SU-DHL-6 (cell line): ENCODE measurements at regions not wholly inside any gene's neighbourhood (a gene's known extent, or its start where the extent isn't known, plus 50 kb on each side); places are given as distances from the start of the nearest gene placed in this dataset.

ENCODE experiments used
- H2AFZ ChIP-seq: fragments of 200-600 bp; sonication (generic); 2 replicates; pipeline ENCODE4 v1.6.1; 2014; ENCODE audit warnings: low read depth, mild to moderate bottlenecking, moderate library complexity, mixed read lengths, antibody characterized with exemption, low read length; ENCODE audit not compliant: severe bottlenecking
- H3F3A ChIP-seq: fragments of 200-600 bp; shearing (Covaris generic); 2 replicates; pipeline ENCODE4 v1.6.0; 2016; ENCODE audit warnings: antibody characterized with exemption, mild to moderate bottlenecking; ENCODE audit not compliant: insufficient read depth
- H3K27ac ChIP-seq: fragments of 200-600 bp; sonication (generic); 2 replicates; pipeline ENCODE4 v1.5.1; 2016; ENCODE audit warnings: low read depth, mild to moderate bottlenecking, low read length, moderate library complexity, mixed read lengths
- H3K27me3 ChIP-seq: fragments of 200-600 bp; sonication (generic), shearing (Covaris generic); 2 replicates; pipeline ENCODE4 v1.6.0; 2014; ENCODE audit warnings: mild to moderate bottlenecking, low read length
- H3K36me3 ChIP-seq: fragments of 200-600 bp; sonication (generic); 2 replicates; pipeline ENCODE4 v1.6.1; 2014; ENCODE audit warnings: mild to moderate bottlenecking, low read length, mixed read lengths
- H3K4me2 ChIP-seq: fragments of 300-600, 200-600 bp; shearing (Covaris generic), sonication (generic); 2 replicates; pipeline ENCODE4 v1.6.0; 2014; ENCODE audit warnings: low read length, low read depth, mild to moderate bottlenecking; ENCODE audit not compliant: poor library complexity, severe bottlenecking
- H3K4me3 ChIP-seq: fragments of 200-600 bp; sonication (generic); 2 replicates; pipeline ENCODE4 v1.5.1; 2014; ENCODE audit warnings: antibody characterized with exemption, low read length, mild to moderate bottlenecking, mixed read lengths; ENCODE audit not compliant: insufficient read depth, poor library complexity, severe bottlenecking
- H3K79me2 ChIP-seq: fragments of 200-600 bp; sonication (generic); 2 replicates; pipeline ENCODE4 v1.6.1; 2014; ENCODE audit warnings: mild to moderate bottlenecking, low read length, moderate library complexity; ENCODE audit not compliant: insufficient read depth
- H3K9ac ChIP-seq: fragments of 200-600 bp; sonication (generic); 2 replicates; pipeline ENCODE4 v1.7.0; 2014; ENCODE audit warnings: mild to moderate bottlenecking, low read length
- H3K9me2 ChIP-seq: fragments of 200-600 bp; sonication (generic); replicated peaks from 2 replicates; pipeline ENCODE4 v1.6.1; 2014; ENCODE audit warnings: low read length; ENCODE audit not compliant: insufficient read depth
- H3K9me3 ChIP-seq: fragments of 200-600 bp; sonication (generic); 2 replicates; pipeline ENCODE4 v1.6.1; 2014; ENCODE audit warnings: low read length, mixed read lengths; ENCODE audit not compliant: insufficient read depth
- H4K20me1 ChIP-seq: fragments of 200-600 bp; sonication (generic); 2 replicates; pipeline ENCODE4 v1.6.1; 2014; ENCODE audit warnings: low read depth, mild to moderate bottlenecking, antibody characterized with exemption, low read length, moderate library complexity, mixed read lengths
- EZH2phosphoT487 ChIP-seq: fragments of 200-600 bp; sonication (generic), shearing (Covaris generic); conservative IDR thresholded peaks from 2 replicates; pipeline ENCODE4 v1.6.1; 2018; ENCODE audit warnings: mild to moderate bottlenecking, antibody characterized with exemption, low read length, moderate library complexity, mixed read lengths
- TF ChIP-seq, protein P1 (sequence below): fragments of 200-600 bp; sonication (generic); IDR thresholded peaks from one replicate; pipeline ENCODE4 v1.5.1; 2017; ENCODE audit warnings: antibody characterized with exemption, mild to moderate bottlenecking, low read length, moderate library complexity; ENCODE audit not compliant: insufficient read depth, poor library complexity, severe bottlenecking

DNA sequence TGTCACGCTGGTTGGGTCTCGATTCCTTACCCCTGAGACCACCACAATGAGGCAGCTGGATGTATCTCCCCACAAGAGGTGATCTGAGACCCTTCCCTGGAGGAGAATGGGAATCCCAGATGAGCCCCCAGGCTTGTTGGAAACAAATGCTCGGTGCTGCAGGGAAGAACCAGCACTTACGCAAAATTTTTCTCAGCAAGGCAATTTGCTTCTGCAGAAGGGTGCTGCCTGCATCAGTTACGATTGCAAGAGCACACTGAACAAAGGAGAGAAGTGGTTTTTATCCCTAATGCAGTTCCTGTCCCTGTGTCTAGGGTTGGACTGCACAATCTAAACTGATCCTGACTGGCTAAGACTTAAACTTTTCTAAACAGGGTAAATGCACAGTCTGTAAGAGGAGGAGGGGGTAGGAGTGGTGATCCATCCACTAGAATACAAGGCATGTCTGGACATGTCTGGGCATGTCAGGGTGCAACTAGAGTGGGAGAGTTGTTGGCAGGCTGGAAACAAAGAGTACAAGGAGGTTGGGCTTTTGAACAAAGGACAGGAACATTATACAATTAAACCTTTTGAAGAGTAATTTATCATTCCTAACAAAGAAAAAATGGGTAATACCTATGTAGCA is 114.9 kb upstream of the FAM3C start:
- H3K27ac ChIP-seq: no peak overlapping the region
- no peaks in the 10 kb centered on the region for H3K9me2 ChIP-seq
- H3K27me3 ChIP-seq: no peaks in the 10 kb centered on the region
- H3K4me2 ChIP-seq: no peak overlapping the region
- peaks cover 13% of the 10 kb centered on the region; the same call in 1 of the 2 replicates for H3K9me3 ChIP-seq
- H3K79me2 ChIP-seq: no peaks in the 10 kb centered on the region
- no peak overlapping the region for H2AFZ ChIP-seq
- no peak overlapping the region for H3K4me3 ChIP-seq
- H3F3A ChIP-seq: no peaks in the 10 kb centered on the region
- H4K20me1 ChIP-seq: no peaks in the 10 kb centered on the region
- no peak for TF ChIP-seq EZH2phosphoT487
- TF ChIP-seq, protein P1, sequence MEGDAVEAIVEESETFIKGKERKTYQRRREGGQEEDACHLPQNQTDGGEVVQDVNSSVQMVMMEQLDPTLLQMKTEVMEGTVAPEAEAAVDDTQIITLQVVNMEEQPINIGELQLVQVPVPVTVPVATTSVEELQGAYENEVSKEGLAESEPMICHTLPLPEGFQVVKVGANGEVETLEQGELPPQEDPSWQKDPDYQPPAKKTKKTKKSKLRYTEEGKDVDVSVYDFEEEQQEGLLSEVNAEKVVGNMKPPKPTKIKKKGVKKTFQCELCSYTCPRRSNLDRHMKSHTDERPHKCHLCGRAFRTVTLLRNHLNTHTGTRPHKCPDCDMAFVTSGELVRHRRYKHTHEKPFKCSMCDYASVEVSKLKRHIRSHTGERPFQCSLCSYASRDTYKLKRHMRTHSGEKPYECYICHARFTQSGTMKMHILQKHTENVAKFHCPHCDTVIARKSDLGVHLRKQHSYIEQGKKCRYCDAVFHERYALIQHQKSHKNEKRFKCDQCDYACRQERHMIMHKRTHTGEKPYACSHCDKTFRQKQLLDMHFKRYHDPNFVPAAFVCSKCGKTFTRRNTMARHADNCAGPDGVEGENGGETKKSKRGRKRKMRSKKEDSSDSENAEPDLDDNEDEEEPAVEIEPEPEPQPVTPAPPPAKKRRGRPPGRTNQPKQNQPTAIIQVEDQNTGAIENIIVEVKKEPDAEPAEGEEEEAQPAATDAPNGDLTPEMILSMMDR: no peak
- no peaks in the 10 kb centered on the region for H3K36me3 ChIP-seq
- no peak overlapping the region for H3K9ac ChIP-seq

DNA sequence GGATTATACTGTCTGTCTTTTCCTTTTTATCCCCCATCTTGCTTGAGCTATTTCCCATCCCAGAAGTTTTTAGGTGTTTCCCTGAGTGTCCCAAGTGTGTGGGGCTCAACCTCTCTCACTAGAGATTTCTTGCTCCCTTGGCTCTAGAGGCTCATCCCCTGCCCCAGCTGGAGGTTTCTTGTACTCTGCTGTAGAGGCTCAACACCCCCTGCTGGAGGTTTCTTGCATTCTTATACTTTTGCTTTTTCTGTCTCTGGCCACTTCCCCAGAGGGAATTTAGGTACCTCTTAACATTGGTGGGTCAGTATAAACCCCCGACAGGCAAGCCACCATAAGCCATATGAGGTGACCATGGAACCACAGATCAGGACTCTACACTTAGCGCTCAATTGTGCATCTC is 114.2 kb upstream of the FAM3C start:
- Histone ChIP-seq H3K9me3 (peaks cover 18% of the 10 kb centered on the region; the same call in 1 of the 2 replicates), H3K9me2 (no peaks in the 10 kb centered on the region), H4K20me1 (no peaks in the 10 kb centered on the region), H3K9ac (no peak overlapping the region), H3F3A (no peaks in the 10 kb centered on the region), H2AFZ (no peak overlapping the region), H3K4me3 (no peak overlapping the region), H3K4me2 (no peak overlapping the region), H3K79me2 (no peaks in the 10 kb centered on the region), H3K36me3 (no peaks in the 10 kb centered on the region), H3K27ac (no peak overlapping the region), H3K27me3 (no peaks in the 10 kb centered on the region)
- no peak for TF ChIP-seq EZH2phosphoT487
- TF ChIP-seq, protein P1: no peak

DNA sequence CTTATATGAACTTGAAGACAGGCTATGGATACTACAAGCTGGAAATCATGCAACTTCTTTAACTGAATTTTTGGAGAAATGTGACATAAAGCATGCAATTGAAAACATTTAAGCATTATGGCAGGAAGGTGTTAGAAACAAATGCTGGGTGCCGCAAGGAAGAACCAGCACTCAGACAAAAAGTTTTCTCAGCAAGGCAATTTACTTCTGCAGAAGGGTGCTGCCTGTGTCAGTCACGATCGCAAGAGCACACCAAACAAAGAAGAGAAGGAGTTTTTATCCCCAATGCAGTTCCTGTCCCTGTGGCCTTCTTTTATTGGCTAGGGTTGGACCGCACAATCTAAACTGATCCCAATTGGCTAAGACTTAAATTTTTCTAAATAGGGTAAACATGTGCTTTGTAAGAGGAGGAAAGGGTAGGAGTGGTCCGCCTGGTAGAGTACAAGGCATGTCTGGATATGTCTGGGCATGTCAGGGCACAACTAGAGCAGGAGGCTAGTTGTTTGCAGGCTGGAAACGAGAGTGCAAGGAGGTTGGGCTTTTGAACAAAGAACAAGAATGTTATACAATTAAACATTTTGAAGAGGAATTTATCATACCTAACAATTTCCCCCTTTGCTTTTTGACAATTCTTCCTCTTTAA is 109.6 kb upstream of the FAM3C start:
- Histone ChIP-seq H3K9me3 (peaks cover 16% of the 10 kb centered on the region; the same call in 1 of the 2 replicates), H3K4me3 (no peak overlapping the region), H3K4me2 (no peak overlapping the region), H2AFZ (no peak overlapping the region), H3K27me3 (no peaks in the 10 kb centered on the region), H3K9me2 (no peaks in the 10 kb centered on the region), H3K9ac (no peak overlapping the region), H4K20me1 (no peaks in the 10 kb centered on the region), H3F3A (no peaks in the 10 kb centered on the region), H3K27ac (no peak overlapping the region), H3K79me2 (no peaks in the 10 kb centered on the region), H3K36me3 (no peaks in the 10 kb centered on the region)
- TF ChIP-seq EZH2phosphoT487: no peak

- H3K9me3 ChIP-seq: peaks cover 15% of the 10 kb centered on the region; the same call in 1 of the 2 replicates
- H3K27me3 ChIP-seq: no peaks in the 10 kb centered on the region
- H3K4me3 ChIP-seq: no peak overlapping the region
- H3K9me2 ChIP-seq: no peaks in the 10 kb centered on the region
- H3K9ac ChIP-seq: no peak overlapping the region
- no peak overlapping the region for H2AFZ ChIP-seq
- no peaks in the 10 kb centered on the region for H3K79me2 ChIP-seq
- no peak overlapping the region for H3K27ac ChIP-seq
- H4K20me1 ChIP-seq: no peaks in the 10 kb centered on the region
- H3K36me3 ChIP-seq: no peaks in the 10 kb centered on the region
- no peaks in the 10 kb centered on the region for H3F3A ChIP-seq
- H3K4me2 ChIP-seq: no peak overlapping the region
- TF ChIP-seq, protein P1: no peak
- TF ChIP-seq EZH2phosphoT487: no peak
Measured at GRCh38 chr7:121505021-121505420, 108.9 kb upstream of the FAM3C start.
